ENCODE measurements at regions not wholly inside any gene's neighbourhood (a gene's known extent, or its start where the extent isn't known, plus 50 kb on each side); places are given as distances from the start of the nearest gene placed in this dataset.

- TF ChIP-seq CBX5 (IDR thresholded peaks at IDR 0.05; ENCODE audit: low read depth, low read length) (no peak), JUND (IDR thresholded peaks at IDR 0.05; ENCODE audit: low read length) (no peak), FOSL1 (IDR thresholded peaks at IDR 0.05; ENCODE audit: insufficient read depth, low read depth, low read length) (no peak), RBBP5 (IDR thresholded peaks at IDR 0.05; ENCODE audit: borderline replicate concordance, low read depth, low read length) (no peak), TAF1 (IDR thresholded peaks at IDR 0.05; ENCODE audit: low read depth, low read length) (no peak), SP2 (IDR thresholded peaks at IDR 0.05; ENCODE audit: low read length) (no peak), TCF12 (IDR thresholded peaks at IDR 0.05; ENCODE audit: low read depth, low read length) (no peak), SP1 (IDR thresholded peaks at IDR 0.05; ENCODE audit: low read depth, low read length) (no peak), HDAC6 (IDR thresholded peaks at IDR 0.05; ENCODE audit: low read depth, low read length) (no peak), KDM4A (IDR thresholded peaks at IDR 0.05; ENCODE audit: low read depth, low read length, severe bottlenecking) (no peak), GABPA (IDR thresholded peaks at IDR 0.05; ENCODE audit: borderline replicate concordance, insufficient read depth, low read length) (no peak), SIRT6 (IDR thresholded peaks at IDR 0.05; ENCODE audit: low read length) (no peak), POLR2A (IDR thresholded peaks at IDR 0.05; ENCODE audit: control extremely low read depth in 1 of 2, low read depth in 2 of 2, low read length in 2 of 2) (no peak), KDM5A (IDR thresholded peaks at IDR 0.05; ENCODE audit: low read length) (no peak)
- 93% methylated on average over 2 of the region's 2 CpGs; no CpG with 5 or more reads in 1 of the 2 experiments for WGBS, 2 experiments (ENCODE audit: extremely low coverage in 1 of 2, insufficient coverage in 1 of 2, insufficient read length in 1 of 2, insufficient replicate concordance in 2 of 2, low coverage in 1 of 2, low lambda C conversion rate in 2 of 2, missing lambda C conversion rate in 1 of 2)
- no peaks in the 10 kb centered on the region for H3K23me2 ChIP-seq (ENCODE audit: low read depth, low read length)
- H3K27me3 ChIP-seq (replicated peaks in 1 of 4; ENCODE audit: control insufficient read depth in 3 of 4, extremely low read depth in 1 of 4, insufficient read depth in 3 of 4, low read length in 3 of 4): peaks cover 0 to 1% (median 0%) of the 10 kb centered on the region in 4 experiments; a peak in 1 of 7 replicates
- no peaks in the 10 kb centered on the region for H3K4me1 ChIP-seq (replicated peaks in 1 of 4; ENCODE audit: control insufficient read depth in 3 of 4, insufficient read depth in 4 of 4, low read length in 3 of 4)
- no peak overlapping the region for H3K56ac ChIP-seq (replicated peaks; ENCODE audit: insufficient read length, low read depth, low read length)
- H2BK5ac ChIP-seq (ENCODE audit: low read depth, low read length): no peak overlapping the region
- no peak overlapping the region for H4K5ac ChIP-seq (ENCODE audit: insufficient read length, low read depth, low read length)
- no peak overlapping the region for H2AFZ ChIP-seq (ENCODE audit: low read length)
- H3K4ac ChIP-seq (replicated peaks; ENCODE audit: insufficient read length, low read depth, low read length): no peak overlapping the region
- DNase-seq (ENCODE audit: low read depth in 1 of 2, low spot score in 2 of 2): no peak
- no peak overlapping the region for H3K4me3 ChIP-seq (ENCODE audit: extremely low read depth in 1 of 4, insufficient read depth in 2 of 4, low read depth in 3 of 4, low read length in 4 of 4)
- H3K9me3 ChIP-seq (ENCODE audit: insufficient read depth in 2 of 2, low read depth in 1 of 2, low read length in 1 of 2): no peaks in the 10 kb centered on the region
- no peak overlapping the region for H4K8ac ChIP-seq (ENCODE audit: extremely low read depth, insufficient read depth, low read length)
- H2BK15ac ChIP-seq (ENCODE audit: low read length): no peak overlapping the region
- ChIA-PET CTCF (ENCODE audit: partially characterized antibody) (interaction anchor here (0.6 kb wide), 1 partner anchor 962 kb away, joined by 3 read pairs; no protein-coding TSS in a partner anchor), POLR2A (ENCODE audit: partially characterized antibody) (no interaction called here)
- H3K4me2 ChIP-seq (ENCODE audit: insufficient read depth in 1 of 2, low read depth in 2 of 2, low read length in 2 of 2): no peak overlapping the region
- H2BK120ac ChIP-seq (replicated peaks; ENCODE audit: low read depth, low read length): no peak overlapping the region
- H2BK12ac ChIP-seq (ENCODE audit: low read depth, low read length): no peak overlapping the region
- H3K79me1 ChIP-seq (ENCODE audit: low read depth, low read length): no peaks in the 10 kb centered on the region
- no peaks in the 10 kb centered on the region for H4K20me1 ChIP-seq (replicated peaks in 1 of 2; ENCODE audit: control insufficient read depth in 1 of 2, insufficient read depth in 2 of 2, low read length in 2 of 2)
- H3K14ac ChIP-seq (ENCODE audit: insufficient read length): no peak overlapping the region
- H3K23ac ChIP-seq (ENCODE audit: insufficient read length): no peak overlapping the region
- no peak overlapping the region for H3K27ac ChIP-seq (ENCODE audit: low read depth, low read length)
- H2AK5ac ChIP-seq (ENCODE audit: low read depth, low read length): no peak overlapping the region
- H4K91ac ChIP-seq (replicated peaks; ENCODE audit: insufficient read length, low read length): no peak overlapping the region
- FAIRE-seq: no peak
- no peaks in the 10 kb centered on the region for H3K79me2 ChIP-seq (ENCODE audit: control insufficient read depth in 1 of 2, insufficient read depth in 2 of 2, low read length in 2 of 2)
- H3K36me3 ChIP-seq (ENCODE audit: control insufficient read depth in 2 of 4, insufficient read depth in 4 of 4, low read length in 3 of 4): no peaks in the 10 kb centered on the region
- no peak overlapping the region for H3K9ac ChIP-seq (replicated peaks in 1 of 4; ENCODE audit: extremely low read depth in 1 of 4, low read depth in 3 of 4, low read length in 3 of 4)
- no peak overlapping the region for H2BK20ac ChIP-seq (ENCODE audit: low read length)
- no peak overlapping the region for H3K18ac ChIP-seq (ENCODE audit: extremely low read depth, low read length)
These were observed 447.8 kb upstream of the FZD8 start for GRCh38 chr10:36089790-36090440.
